ENCODE measurements at regions not wholly inside any gene's neighbourhood (a gene's known extent, or its start where the extent isn't known, plus 50 kb on each side); places are given as distances from the start of the nearest gene placed in this dataset.
A peak's percentile ranks its signal among the peaks of the same experiment; 100 is the strongest.

- H3K27me3 Mint-ChIP-seq (ENCODE audit: insufficient read depth, low read depth): no peaks in the 10 kb centered on the region
- no peak for TF ChIP-seq EZH2phosphoT487 (IDR thresholded peaks at IDR 0.05)
- TF ChIP-seq EZH2 (IDR thresholded peaks at IDR 0.05): no peak
- TF ChIP-seq CTCF (IDR thresholded peaks at IDR 0.05): no peak
- H3K9me3 ChIP-seq (ENCODE audit: low read depth): no peaks in the 10 kb centered on the region
Measured at GRCh38 chr1:193404236-193404635, 217.8 kb upstream of the B3GALT2 start.

GRCh38 chr1:193402977-193403376 is 216.6 kb upstream of the B3GALT2 start:
- no peaks in the 10 kb centered on the region for H3K9me3 ChIP-seq (ENCODE audit: low read depth)
- no peaks in the 10 kb centered on the region for H3K79me2 ChIP-seq (ENCODE audit: low read depth)
- no peak overlapping the region for H3K9ac ChIP-seq

More at GRCh38 chr1:193404236-193404635, 217.8 kb upstream of the B3GALT2 start:
- Histone ChIP-seq H3K27ac (no peak overlapping the region), H3K4me2 (no peak overlapping the region), H3K4me3 (no peak overlapping the region), H3K36me3 (no peaks in the 10 kb centered on the region), H4K20me1 (ENCODE audit: low read depth) (no peaks in the 10 kb centered on the region), H3K27me3 (no peaks in the 10 kb centered on the region), H3K9ac (no peak overlapping the region), H3K4me1 (no peaks in the 10 kb centered on the region), H3F3A (ENCODE audit: low read depth) (no peaks in the 10 kb centered on the region), H2AFZ (replicated peaks) (no peak overlapping the region), H3K79me2 (ENCODE audit: low read depth) (no peaks in the 10 kb centered on the region)
- Mint-ChIP-seq H3K4me3 (no peak overlapping the region), H3K36me3 (no peaks in the 10 kb centered on the region), H3K27ac (no peak overlapping the region), H3K4me1 (no peaks in the 10 kb centered on the region), H3K9me3 (no peaks in the 10 kb centered on the region)
- peak; percentile 38 for DNase-seq (ENCODE audit: low spot score)

GRCh38 chr1:193402037-193402436 is 215.6 kb upstream of the B3GALT2 start:
- no peaks in the 10 kb centered on the region for H4K20me1 ChIP-seq (ENCODE audit: low read depth)
- H3K36me3 Mint-ChIP-seq: no peaks in the 10 kb centered on the region
- no peaks in the 10 kb centered on the region for H3K27me3 ChIP-seq
- no peak overlapping the region for H3K27ac ChIP-seq
- no peak overlapping the region for H3K4me2 ChIP-seq
- H3K4me1 ChIP-seq: no peaks in the 10 kb centered on the region
- no peaks in the 10 kb centered on the region for H3K4me1 Mint-ChIP-seq
- no peak overlapping the region for H3K4me3 ChIP-seq
- no peaks in the 10 kb centered on the region for H3K9me3 ChIP-seq (ENCODE audit: low read depth)
- TF ChIP-seq EZH2phosphoT487 (IDR thresholded peaks at IDR 0.05) (no peak), CTCF (IDR thresholded peaks at IDR 0.05) (no peak), EZH2 (IDR thresholded peaks at IDR 0.05) (no peak)
- H3K27ac Mint-ChIP-seq: no peak overlapping the region
- H3F3A ChIP-seq (ENCODE audit: low read depth): no peaks in the 10 kb centered on the region
- H3K9me3 Mint-ChIP-seq: no peaks in the 10 kb centered on the region
- H3K36me3 ChIP-seq: no peaks in the 10 kb centered on the region
- H2AFZ ChIP-seq (replicated peaks): no peak overlapping the region
- H3K9ac ChIP-seq: no peak overlapping the region
- no peak overlapping the region for H3K4me3 Mint-ChIP-seq
- H3K27me3 Mint-ChIP-seq (ENCODE audit: insufficient read depth, low read depth): no peaks in the 10 kb centered on the region
- H3K79me2 ChIP-seq (ENCODE audit: low read depth): no peaks in the 10 kb centered on the region
- no peak for DNase-seq (ENCODE audit: low spot score)

More at GRCh38 chr1:193402977-193403376, 216.6 kb upstream of the B3GALT2 start:
- DNase-seq (ENCODE audit: low spot score): no peak
- H3K4me1 ChIP-seq: no peaks in the 10 kb centered on the region
- H3K4me2 ChIP-seq: no peak overlapping the region
- Mint-ChIP-seq H3K27ac (no peak overlapping the region), H3K4me3 (no peak overlapping the region), H3K4me1 (no peaks in the 10 kb centered on the region), H3K36me3 (no peaks in the 10 kb centered on the region), H3K9me3 (no peaks in the 10 kb centered on the region), H3K27me3 (ENCODE audit: insufficient read depth, low read depth) (no peaks in the 10 kb centered on the region)
- no peak overlapping the region for H2AFZ ChIP-seq (replicated peaks)
- no peaks in the 10 kb centered on the region for H4K20me1 ChIP-seq (ENCODE audit: low read depth)
- no peaks in the 10 kb centered on the region for H3F3A ChIP-seq (ENCODE audit: low read depth)
- H3K27ac ChIP-seq: no peak overlapping the region
- TF ChIP-seq EZH2 (IDR thresholded peaks at IDR 0.05) (no peak), CTCF (IDR thresholded peaks at IDR 0.05) (no peak), EZH2phosphoT487 (IDR thresholded peaks at IDR 0.05) (no peak)
- no peaks in the 10 kb centered on the region for H3K36me3 ChIP-seq
- no peaks in the 10 kb centered on the region for H3K27me3 ChIP-seq
- no peak overlapping the region for H3K4me3 ChIP-seq

Measured in neural progenitor cell (in vitro differentiated cells).